ENCODE measurements at regions not wholly inside any gene's neighbourhood (a gene's known extent, or its start where the extent isn't known, plus 50 kb on each side); places are given as distances from the start of the nearest gene placed in this dataset.
"Not testable (repeated sequence)": the region's sequence is repeated elsewhere in the genome, so short reads cannot be mapped to it uniquely, and the experiment has no call there.

DNA sequence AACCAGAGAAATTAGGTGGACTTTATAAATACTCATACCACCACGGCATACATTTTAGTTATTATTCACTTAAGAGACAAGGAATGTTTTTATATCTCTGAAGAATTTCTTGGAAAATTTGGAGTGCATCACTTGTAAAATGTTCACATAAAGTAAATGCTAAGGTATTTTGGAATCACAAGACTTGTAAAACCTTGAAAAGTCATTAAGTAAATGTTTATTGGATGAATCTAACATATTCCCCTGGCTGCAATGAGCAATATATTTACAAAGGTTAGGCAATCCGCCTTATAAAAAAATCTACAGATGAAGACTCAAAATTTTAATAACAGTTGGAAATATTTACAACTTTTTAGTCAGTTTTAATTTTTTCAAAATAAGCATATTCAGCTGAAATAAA, 287.4 kb upstream of the ALG10 start:
- no peak for DNase-seq (ENCODE audit: low read depth)
- no peak for TF ChIP-seq CTCF (IDR thresholded peaks at IDR 0.05; ENCODE audit: insufficient read depth, low read depth, low read length, missing control alignments)
- no peak overlapping the region for H3K4me3 ChIP-seq (ENCODE audit: low read depth, low read length)

DNA sequence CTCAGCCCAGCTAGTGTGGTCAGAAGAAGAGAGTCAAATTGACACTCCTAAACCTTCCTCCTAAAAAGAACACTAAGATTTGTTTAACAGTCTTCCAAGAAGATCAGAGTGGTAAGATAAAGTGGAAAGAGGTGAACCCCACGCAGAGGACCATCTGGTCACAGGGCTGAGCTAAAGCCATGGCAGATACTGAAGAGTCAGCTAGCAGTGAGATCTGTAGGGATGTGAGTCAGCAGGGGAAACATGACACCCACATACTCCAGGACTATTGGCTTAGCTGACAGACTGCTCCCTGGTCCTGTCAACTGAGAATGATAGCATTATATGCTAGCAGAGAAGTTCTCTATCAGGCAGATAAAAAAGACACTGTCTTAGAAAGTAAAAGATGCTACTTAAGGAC, 269.4 kb upstream of the ALG10 start:
- no peak for DNase-seq (ENCODE audit: low read depth)
- H3K4me3 ChIP-seq (ENCODE audit: low read depth, low read length) = no peak overlapping the region
- TF ChIP-seq CTCF (IDR thresholded peaks at IDR 0.05; ENCODE audit: insufficient read depth, low read depth, low read length, missing control alignments) = no peak

- no peak overlapping the region for H3K4me3 ChIP-seq (ENCODE audit: low read depth, low read length)
- TF ChIP-seq CTCF (IDR thresholded peaks at IDR 0.05; ENCODE audit: insufficient read depth, low read depth, low read length, missing control alignments) = no peak
- no peak for DNase-seq (ENCODE audit: low read depth)
Measured at GRCh38 chr12:33757701-33758100, 264.6 kb upstream of the ALG10 start.

DNA sequence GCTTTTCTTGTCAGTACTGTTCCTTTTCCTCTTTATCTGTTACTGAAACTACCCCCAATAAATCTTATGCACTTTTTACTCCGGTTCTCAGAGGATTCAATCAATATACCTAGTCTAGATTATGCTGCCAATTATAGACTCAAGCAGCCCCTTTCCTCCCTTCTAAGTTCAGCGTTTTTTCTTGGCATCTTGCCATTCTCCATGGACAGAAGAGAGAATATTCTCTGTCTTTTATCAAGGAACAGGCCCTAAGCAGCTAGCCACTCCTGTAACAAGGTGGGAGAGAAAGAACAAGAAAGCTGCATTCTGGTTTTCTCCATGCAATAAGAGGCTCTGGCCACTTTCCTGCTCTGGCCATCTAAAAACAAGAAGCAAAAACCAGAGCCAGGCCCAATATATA, 263.0 kb upstream of the ALG10 start:
- DNase-seq (ENCODE audit: low read depth) = no peak
- TF ChIP-seq CTCF (IDR thresholded peaks at IDR 0.05; ENCODE audit: insufficient read depth, low read depth, low read length, missing control alignments) = no peak
- H3K4me3 ChIP-seq (ENCODE audit: low read depth, low read length) = no peak overlapping the region

- no peak for TF ChIP-seq CTCF (IDR thresholded peaks at IDR 0.05; ENCODE audit: insufficient read depth, low read depth, low read length, missing control alignments)
- DNase-seq (ENCODE audit: low read depth) = no peak
- H3K4me3 ChIP-seq (ENCODE audit: low read depth, low read length) = no peak overlapping the region
Measured at GRCh38 chr12:33763331-33763730, 259.0 kb upstream of the ALG10 start.

- no peak overlapping the region for H3K4me3 ChIP-seq (ENCODE audit: low read depth, low read length)
- no peak for DNase-seq (ENCODE audit: low read depth)
- no peak for TF ChIP-seq CTCF (IDR thresholded peaks at IDR 0.05; ENCODE audit: insufficient read depth, low read depth, low read length, missing control alignments)
Measured at GRCh38 chr12:33770652-33771051, 251.6 kb upstream of the ALG10 start.

GRCh38 chr12:33771889-33772288, 250.4 kb upstream of the ALG10 start:
- H3K4me3 ChIP-seq (ENCODE audit: low read depth, low read length) = no peak overlapping the region
- TF ChIP-seq CTCF (IDR thresholded peaks at IDR 0.05; ENCODE audit: insufficient read depth, low read depth, low read length, missing control alignments) = no peak
- no peak for DNase-seq (ENCODE audit: low read depth)

DNA sequence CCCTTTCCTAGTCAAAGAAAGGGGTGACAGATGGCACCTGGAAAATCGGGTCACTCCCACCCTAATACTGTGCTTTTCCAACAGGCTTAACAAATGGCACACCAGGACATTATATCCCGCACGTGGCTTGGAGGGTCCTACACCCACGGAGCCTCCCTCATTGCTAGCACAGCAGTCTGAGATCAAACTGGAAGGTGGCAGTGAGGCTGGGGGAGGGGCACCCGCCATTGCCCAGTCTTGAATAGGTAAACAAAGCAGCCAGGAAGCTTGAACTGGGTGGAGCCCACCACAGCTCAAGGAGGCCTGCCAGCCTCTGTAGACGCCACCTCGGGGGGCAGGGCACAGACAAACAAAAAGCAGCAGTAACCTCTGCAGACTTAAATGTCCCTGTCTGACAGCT, 249.2 kb upstream of the ALG10 start:
- DNase-seq (ENCODE audit: low read depth); H3K4me3 ChIP-seq (ENCODE audit: low read depth, low read length): not testable (repeated sequence)
